ENCODE measurements at regions not wholly inside any gene's neighbourhood (a gene's known extent, or its start where the extent isn't known, plus 50 kb on each side); places are given as distances from the start of the nearest gene placed in this dataset.

- Histone ChIP-seq H3K27me3 (ENCODE audit: insufficient read depth, low read depth, severe bottlenecking) (no peaks in the 10 kb centered on the region), H3K27ac (no peak overlapping the region), H3K4me3 (ENCODE audit: low read depth, low read length) (no peak overlapping the region), H3K9me3 (ENCODE audit: severe bottlenecking) (no peaks in the 10 kb centered on the region), H3K36me3 (no peaks in the 10 kb centered on the region)
- no peak for TF ChIP-seq CTCF (IDR thresholded peaks at IDR 0.05; ENCODE audit: low read depth, low read length)
- no peak for DNase-seq
These were observed 160.3 kb downstream of the SLITRK6 start for GRCh38 chr13:85638815-85639393.

GRCh38 chr13:85638265-85638664 is 161.0 kb downstream of the SLITRK6 start:
- Histone ChIP-seq H3K27ac (no peak overlapping the region), H3K27me3 (ENCODE audit: insufficient read depth, low read depth, severe bottlenecking) (no peaks in the 10 kb centered on the region), H3K36me3 (no peaks in the 10 kb centered on the region), H3K9me3 (ENCODE audit: severe bottlenecking) (no peaks in the 10 kb centered on the region), H3K4me3 (ENCODE audit: low read depth, low read length) (no peak overlapping the region)
- TF ChIP-seq CTCF (IDR thresholded peaks at IDR 0.05; ENCODE audit: low read depth, low read length), result no peak
- DNase-seq, result no peak

GRCh38 chr13:85632526-85633195 is 166.6 kb downstream of the SLITRK6 start:
- H3K27me3 ChIP-seq (ENCODE audit: insufficient read depth, low read depth, severe bottlenecking), result no peaks in the 10 kb centered on the region
- DNase-seq, result no peak
- TF ChIP-seq CTCF (IDR thresholded peaks at IDR 0.05; ENCODE audit: low read depth, low read length), result no peak

GRCh38 chr13:85631801-85632200 is 167.4 kb downstream of the SLITRK6 start:
- Histone ChIP-seq H3K9me3 (ENCODE audit: severe bottlenecking) (no peaks in the 10 kb centered on the region), H3K36me3 (no peaks in the 10 kb centered on the region), H3K27me3 (ENCODE audit: insufficient read depth, low read depth, severe bottlenecking) (no peaks in the 10 kb centered on the region), H3K4me3 (ENCODE audit: low read depth, low read length) (no peak overlapping the region), H3K27ac (no peak overlapping the region)
- TF ChIP-seq CTCF (IDR thresholded peaks at IDR 0.05; ENCODE audit: low read depth, low read length), result no peak
- DNase-seq, result no peak

More at GRCh38 chr13:85632526-85633195, 166.6 kb downstream of the SLITRK6 start:
- H3K4me3 ChIP-seq (ENCODE audit: low read depth, low read length), result no peak overlapping the region
- H3K27ac ChIP-seq, result no peak overlapping the region
- no peaks in the 10 kb centered on the region for H3K9me3 ChIP-seq (ENCODE audit: severe bottlenecking)
- H3K36me3 ChIP-seq, result no peaks in the 10 kb centered on the region

- no peak overlapping the region for H3K27ac ChIP-seq
- no peak overlapping the region for H3K4me3 ChIP-seq (ENCODE audit: low read depth, low read length)
- no peaks in the 10 kb centered on the region for H3K36me3 ChIP-seq
- H3K9me3 ChIP-seq (ENCODE audit: severe bottlenecking), result no peaks in the 10 kb centered on the region
- no peaks in the 10 kb centered on the region for H3K27me3 ChIP-seq (ENCODE audit: insufficient read depth, low read depth, severe bottlenecking)
- no peak for DNase-seq
- no peak for TF ChIP-seq CTCF (IDR thresholded peaks at IDR 0.05; ENCODE audit: low read depth, low read length)
These were observed 172.6 kb downstream of the SLITRK6 start for GRCh38 chr13:85626603-85627002.

GRCh38 chr13:85619321-85619720 is 179.9 kb downstream of the SLITRK6 start:
- Histone ChIP-seq H3K9me3 (ENCODE audit: severe bottlenecking) (no peaks in the 10 kb centered on the region), H3K27ac (no peak overlapping the region), H3K36me3 (no peaks in the 10 kb centered on the region), H3K4me3 (ENCODE audit: low read depth, low read length) (no peak overlapping the region), H3K27me3 (ENCODE audit: insufficient read depth, low read depth, severe bottlenecking) (no peaks in the 10 kb centered on the region)
- no peak for TF ChIP-seq CTCF (IDR thresholded peaks at IDR 0.05; ENCODE audit: low read depth, low read length)
- DNase-seq, result no peak
